Activated CD8-positive, alpha-beta memory T cell treated with anti-CD3 and anti-CD28 coated beads, Interleukin-2, amount 10 ng/mL, durations not matched to agents 7 days and 5 days (primary cell): ENCODE measurements at regions not wholly inside any gene's neighbourhood (a gene's known extent, or its start where the extent isn't known, plus 50 kb on each side); places are given as distances from the start of the nearest gene placed in this dataset.
"Not testable (repeated sequence)": the region's sequence is repeated elsewhere in the genome, so short reads cannot be mapped to it uniquely, and the experiment has no call there.

Source experiments
- ATAC-seq: fragments of 150-1000 bp; cut with Tn5 transposase; one replicate; pipeline ENCODE4 v1.10.0; 2021; ENCODE audit warnings: moderate library complexity
- CTCF ChIA-PET: fragments of 350-600 bp; sonication (Branson Sonifier 250); formaldehyde crosslinking; loops from one replicate; lab custom pipeline; 2021; ENCODE audit warnings: antibody characterized with exemption; lab: Charles Lee
- DNase-seq: peaks from one replicate; pipeline ENCODE4 v3.0.0-alpha.2; 2020
- H3K27ac Mint-ChIP-seq: one replicate; pipeline ENCODE4 v1.8.0; 2021; ENCODE audit warnings: mild to moderate bottlenecking, mixed read lengths
- H3K27me3 Mint-ChIP-seq: one replicate; pipeline ENCODE4 v1.8.0; 2021; ENCODE audit warnings: mixed read lengths
- H3K36me3 Mint-ChIP-seq: one replicate; pipeline ENCODE4 v1.8.0; 2021; ENCODE audit warnings: mild to moderate bottlenecking, mixed read lengths
- H3K4me1 Mint-ChIP-seq: one replicate; pipeline ENCODE4 v1.8.0; 2021; ENCODE audit warnings: mixed read lengths
- H3K4me3 Mint-ChIP-seq: one replicate; pipeline ENCODE4 v1.8.0; 2021; ENCODE audit warnings: mild to moderate bottlenecking, moderate library complexity, mixed read lengths
- H3K9me3 Mint-ChIP-seq: one replicate; pipeline ENCODE4 v1.8.0; 2022; ENCODE audit warnings: low read depth, mixed read lengths

- ATAC-seq: no peak
- H3K27ac Mint-ChIP-seq: no peak overlapping the region
- H3K4me3 Mint-ChIP-seq: no peak overlapping the region
- no peaks in the 10 kb centered on the region for H3K36me3 Mint-ChIP-seq
- no peaks in the 10 kb centered on the region for H3K4me1 Mint-ChIP-seq
- CTCF ChIA-PET: no interaction called here
- H3K27me3 Mint-ChIP-seq: peaks cover 7% of the 10 kb centered on the region
- H3K9me3 Mint-ChIP-seq: no peaks in the 10 kb centered on the region
- no peak for DNase-seq
These were observed 68.8 kb downstream of the SSX7 start for GRCh38 chrX:52585892-52586291.

- no peaks in the 10 kb centered on the region for H3K9me3 Mint-ChIP-seq
- no peak overlapping the region for H3K4me3 Mint-ChIP-seq
- DNase-seq: no peak
- H3K4me1 Mint-ChIP-seq: no peaks in the 10 kb centered on the region
- H3K27ac Mint-ChIP-seq: no peak overlapping the region
- peaks cover 2% of the 10 kb centered on the region for H3K27me3 Mint-ChIP-seq
- H3K36me3 Mint-ChIP-seq: no peaks in the 10 kb centered on the region
- CTCF ChIA-PET: no interaction called here
- no peak for ATAC-seq
These were observed 60.8 kb upstream of the XAGE1B start for GRCh38 chrX:52577464-52578173.

GRCh38 chrX:52576946-52577345 lies 60.1 kb upstream of the XAGE1B start:
- peaks cover 2% of the 10 kb centered on the region for H3K27me3 Mint-ChIP-seq
- no peak for DNase-seq
- H3K27ac Mint-ChIP-seq: no peak overlapping the region
- H3K36me3 Mint-ChIP-seq: no peaks in the 10 kb centered on the region
- H3K9me3 Mint-ChIP-seq: no peaks in the 10 kb centered on the region
- H3K4me3 Mint-ChIP-seq: no peak overlapping the region
- CTCF ChIA-PET: no interaction called here
- no peaks in the 10 kb centered on the region for H3K4me1 Mint-ChIP-seq
- no peak for ATAC-seq

- CTCF ChIA-PET: no interaction called here
- no peak overlapping the region for H3K4me3 Mint-ChIP-seq
- H3K36me3 Mint-ChIP-seq: no peaks in the 10 kb centered on the region
- ATAC-seq: no peak
- H3K4me1 Mint-ChIP-seq: no peaks in the 10 kb centered on the region
- H3K27ac Mint-ChIP-seq: no peak overlapping the region
- H3K9me3 Mint-ChIP-seq: no peaks in the 10 kb centered on the region
- DNase-seq: no peak
- peaks cover 2% of the 10 kb centered on the region for H3K27me3 Mint-ChIP-seq
These were observed 59.6 kb upstream of the XAGE1B start for GRCh38 chrX:52576474-52576873.

- ATAC-seq (no peak), DNase-seq (peak; percentile 42)
- H3K4me1 Mint-ChIP-seq: no peaks in the 10 kb centered on the region
- H3K36me3 Mint-ChIP-seq: no peaks in the 10 kb centered on the region
- peaks cover 2% of the 10 kb centered on the region for H3K27me3 Mint-ChIP-seq
- no peaks in the 10 kb centered on the region for H3K9me3 Mint-ChIP-seq
- H3K27ac Mint-ChIP-seq: no peak overlapping the region
- CTCF ChIA-PET: no interaction called here
- H3K4me3 Mint-ChIP-seq: no peak overlapping the region
These were observed 57.8 kb upstream of the XAGE1B start for GRCh38 chrX:52574416-52575275.

GRCh38 chrX:52568146-52568545 lies 51.3 kb upstream of the XAGE1B start:
- H3K27me3 Mint-ChIP-seq, CTCF ChIA-PET, DNase-seq: not testable (repeated sequence)

More at GRCh38 chrX:52568146-52568545, 51.3 kb upstream of the XAGE1B start:
- H3K27ac Mint-ChIP-seq, H3K4me3 Mint-ChIP-seq, H3K4me1 Mint-ChIP-seq, H3K9me3 Mint-ChIP-seq, ATAC-seq, H3K36me3 Mint-ChIP-seq: not testable (repeated sequence)
